ENCODE measurements at regions not wholly inside any gene's neighbourhood (a gene's known extent, or its start where the extent isn't known, plus 50 kb on each side); places are given as distances from the start of the nearest gene placed in this dataset.

DNA sequence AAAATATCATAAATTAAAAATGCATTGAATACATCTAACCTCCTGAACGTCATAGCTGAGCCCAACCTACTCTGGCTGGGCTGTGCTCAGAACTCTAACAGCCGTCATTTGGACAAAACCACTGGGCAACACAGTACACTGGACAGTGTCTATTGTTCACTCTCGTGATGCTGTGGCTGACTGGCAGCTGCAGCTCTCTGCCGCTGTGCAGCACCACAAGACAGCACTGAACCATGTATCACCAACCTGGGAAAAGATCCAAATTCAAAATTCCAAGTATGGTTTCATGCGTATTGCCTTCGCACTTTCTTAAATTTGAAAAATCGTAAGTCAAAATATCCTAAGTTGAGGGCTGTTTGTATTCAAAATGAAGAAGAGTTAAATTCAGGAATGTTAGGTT, 145.1 kb upstream of the CNTN4 start:
- WGBS = 90% methylated on average over 7 of the region's 7 CpGs
- Histone ChIP-seq H2BK5ac (ENCODE audit: low read depth, low read length, poor library complexity, severe bottlenecking) (no peak overlapping the region), H3K79me1 (replicated peaks; ENCODE audit: low read length, poor library complexity, severe bottlenecking) (no peaks in the 10 kb centered on the region), H3K18ac (ENCODE audit: low read depth in 1 of 2, low read length in 2 of 2) (no peak overlapping the region), H3K23ac (ENCODE audit: low read length in 2 of 2) (no peak overlapping the region), H3K14ac (ENCODE audit: low read length in 2 of 2) (no peak overlapping the region), H4K91ac (ENCODE audit: low read length) (no peak overlapping the region), H3K4me3 (ENCODE audit: insufficient read depth in 1 of 2, low read depth in 1 of 2, low read length in 2 of 2) (no peak overlapping the region), H3K27ac (ENCODE audit: low read length, poor library complexity, severe bottlenecking) (no peak overlapping the region), H3K4ac (ENCODE audit: low read depth in 1 of 2, low read length in 2 of 2) (no peak overlapping the region), H3K9me3 (ENCODE audit: control insufficient read depth, low read length) (peaks cover under 1% of the 10 kb centered on the region), H2BK12ac (ENCODE audit: low read length in 2 of 2) (no peak overlapping the region), H2AFZ (ENCODE audit: low read depth, low read length) (no peak overlapping the region), H4K8ac (ENCODE audit: low read length) (no peak overlapping the region), H2AK5ac (ENCODE audit: low read length, severe bottlenecking) (no peak overlapping the region), H3K36me3 (ENCODE audit: control insufficient read depth in 1 of 2, insufficient read depth in 2 of 2, low read depth in 1 of 2, low read length in 2 of 2) (no peaks in the 10 kb centered on the region), H3K4me1 (ENCODE audit: control insufficient read depth, insufficient read depth, low read depth, low read length) (peaks cover 2% of the 10 kb centered on the region), H2BK120ac (ENCODE audit: low read depth, low read length) (no peak overlapping the region), H3K27me3 (ENCODE audit: control insufficient read depth in 1 of 2, insufficient read depth in 1 of 2, low read length in 2 of 2) (no peaks in the 10 kb centered on the region), H2BK15ac (ENCODE audit: low read depth, poor library complexity, severe bottlenecking) (no peak overlapping the region), H3K9ac (ENCODE audit: low read length) (no peak overlapping the region), H3K4me2 (ENCODE audit: low read length, poor library complexity, severe bottlenecking) (no peak overlapping the region)
- no peak for DNase-seq

- no peak overlapping the region for H2BK5ac ChIP-seq (ENCODE audit: low read depth, low read length, poor library complexity, severe bottlenecking)
- no peak overlapping the region for H3K23ac ChIP-seq (ENCODE audit: low read length in 2 of 2)
- H3K4me1 ChIP-seq (ENCODE audit: control insufficient read depth, insufficient read depth, low read depth, low read length) = no peaks in the 10 kb centered on the region
- H4K91ac ChIP-seq (ENCODE audit: low read length) = no peak overlapping the region
- no peak overlapping the region for H3K4me2 ChIP-seq (ENCODE audit: low read length, poor library complexity, severe bottlenecking)
- H3K9me3 ChIP-seq (ENCODE audit: control insufficient read depth, low read length) = peaks cover 10% of the 10 kb centered on the region
- H3K9ac ChIP-seq (ENCODE audit: low read length) = no peak overlapping the region
- no peak overlapping the region for H3K4me3 ChIP-seq (ENCODE audit: insufficient read depth in 1 of 2, low read depth in 1 of 2, low read length in 2 of 2)
- H3K18ac ChIP-seq (ENCODE audit: low read depth in 1 of 2, low read length in 2 of 2) = no peak overlapping the region
- H3K4ac ChIP-seq (ENCODE audit: low read depth in 1 of 2, low read length in 2 of 2) = no peak overlapping the region
- no peaks in the 10 kb centered on the region for H3K27me3 ChIP-seq (ENCODE audit: control insufficient read depth in 1 of 2, insufficient read depth in 1 of 2, low read length in 2 of 2)
- H3K27ac ChIP-seq (ENCODE audit: low read length, poor library complexity, severe bottlenecking) = no peak overlapping the region
- no peaks in the 10 kb centered on the region for H3K79me1 ChIP-seq (replicated peaks; ENCODE audit: low read length, poor library complexity, severe bottlenecking)
- H2BK12ac ChIP-seq (ENCODE audit: low read length in 2 of 2) = no peak overlapping the region
- H2BK15ac ChIP-seq (ENCODE audit: low read depth, poor library complexity, severe bottlenecking) = no peak overlapping the region
- H2AFZ ChIP-seq (ENCODE audit: low read depth, low read length) = no peak overlapping the region
- no peak overlapping the region for H4K8ac ChIP-seq (ENCODE audit: low read length)
- no peak overlapping the region for H2BK120ac ChIP-seq (ENCODE audit: low read depth, low read length)
- H3K36me3 ChIP-seq (ENCODE audit: control insufficient read depth in 1 of 2, insufficient read depth in 2 of 2, low read depth in 1 of 2, low read length in 2 of 2) = no peaks in the 10 kb centered on the region
- no peak overlapping the region for H2AK5ac ChIP-seq (ENCODE audit: low read length, severe bottlenecking)
- no peak overlapping the region for H3K14ac ChIP-seq (ENCODE audit: low read length in 2 of 2)
- DNase-seq = no peak
Measured at GRCh38 chr3:1954632-1955031, 144.0 kb upstream of the CNTN4 start.

GRCh38 chr3:1955170-1955569, 143.5 kb upstream of the CNTN4 start:
- Histone ChIP-seq H2AK5ac (ENCODE audit: low read length, severe bottlenecking) (no peak overlapping the region), H4K91ac (ENCODE audit: low read length) (no peak overlapping the region), H3K27ac (ENCODE audit: low read length, poor library complexity, severe bottlenecking) (no peak overlapping the region), H4K8ac (ENCODE audit: low read length) (no peak overlapping the region), H2AFZ (ENCODE audit: low read depth, low read length) (no peak overlapping the region), H2BK12ac (ENCODE audit: low read length in 2 of 2) (no peak overlapping the region), H3K9me3 (ENCODE audit: control insufficient read depth, low read length) (peaks cover 10% of the 10 kb centered on the region), H3K14ac (ENCODE audit: low read length in 2 of 2) (no peak overlapping the region), H2BK15ac (ENCODE audit: low read depth, poor library complexity, severe bottlenecking) (no peak overlapping the region), H3K23ac (ENCODE audit: low read length in 2 of 2) (no peak overlapping the region), H3K18ac (ENCODE audit: low read depth in 1 of 2, low read length in 2 of 2) (no peak overlapping the region), H3K4ac (ENCODE audit: low read depth in 1 of 2, low read length in 2 of 2) (no peak overlapping the region), H2BK5ac (ENCODE audit: low read depth, low read length, poor library complexity, severe bottlenecking) (no peak overlapping the region), H3K27me3 (ENCODE audit: control insufficient read depth in 1 of 2, insufficient read depth in 1 of 2, low read length in 2 of 2) (no peaks in the 10 kb centered on the region), H3K4me3 (ENCODE audit: insufficient read depth in 1 of 2, low read depth in 1 of 2, low read length in 2 of 2) (no peak overlapping the region), H3K9ac (ENCODE audit: low read length) (no peak overlapping the region), H3K36me3 (ENCODE audit: control insufficient read depth in 1 of 2, insufficient read depth in 2 of 2, low read depth in 1 of 2, low read length in 2 of 2) (no peaks in the 10 kb centered on the region), H3K79me1 (replicated peaks; ENCODE audit: low read length, poor library complexity, severe bottlenecking) (no peaks in the 10 kb centered on the region), H3K4me2 (ENCODE audit: low read length, poor library complexity, severe bottlenecking) (no peak overlapping the region), H3K4me1 (ENCODE audit: control insufficient read depth, insufficient read depth, low read depth, low read length) (no peaks in the 10 kb centered on the region), H2BK120ac (ENCODE audit: low read depth, low read length) (no peak overlapping the region)
- DNase-seq = no peak
- WGBS = no CpG with 5 or more reads among the region's 1 CpG

- Histone ChIP-seq H3K36me3 (ENCODE audit: control insufficient read depth in 1 of 2, insufficient read depth in 2 of 2, low read depth in 1 of 2, low read length in 2 of 2) (no peaks in the 10 kb centered on the region), H3K27ac (ENCODE audit: low read length, poor library complexity, severe bottlenecking) (no peak overlapping the region), H4K91ac (ENCODE audit: low read length) (no peak overlapping the region), H2AK5ac (ENCODE audit: low read length, severe bottlenecking) (no peak overlapping the region), H3K4me2 (ENCODE audit: low read length, poor library complexity, severe bottlenecking) (no peak overlapping the region), H3K4me3 (ENCODE audit: insufficient read depth in 1 of 2, low read depth in 1 of 2, low read length in 2 of 2) (no peak overlapping the region), H3K27me3 (ENCODE audit: control insufficient read depth in 1 of 2, insufficient read depth in 1 of 2, low read length in 2 of 2) (no peaks in the 10 kb centered on the region), H4K8ac (ENCODE audit: low read length) (no peak overlapping the region), H3K4ac (ENCODE audit: low read depth in 1 of 2, low read length in 2 of 2) (no peak overlapping the region), H3K18ac (ENCODE audit: low read depth in 1 of 2, low read length in 2 of 2) (no peak overlapping the region), H3K4me1 (ENCODE audit: control insufficient read depth, insufficient read depth, low read depth, low read length) (no peaks in the 10 kb centered on the region), H2AFZ (ENCODE audit: low read depth, low read length) (no peak overlapping the region), H3K14ac (ENCODE audit: low read length in 2 of 2) (no peak overlapping the region), H3K9me3 (ENCODE audit: control insufficient read depth, low read length) (peaks cover 10% of the 10 kb centered on the region), H3K79me1 (replicated peaks; ENCODE audit: low read length, poor library complexity, severe bottlenecking) (no peaks in the 10 kb centered on the region), H2BK15ac (ENCODE audit: low read depth, poor library complexity, severe bottlenecking) (no peak overlapping the region), H2BK120ac (ENCODE audit: low read depth, low read length) (no peak overlapping the region), H3K23ac (ENCODE audit: low read length in 2 of 2) (no peak overlapping the region), H2BK12ac (ENCODE audit: low read length in 2 of 2) (no peak overlapping the region), H2BK5ac (ENCODE audit: low read depth, low read length, poor library complexity, severe bottlenecking) (no peak overlapping the region), H3K9ac (ENCODE audit: low read length) (no peak overlapping the region)
- 80% methylated on average over 2 of the region's 3 CpGs for WGBS
- no peak for DNase-seq
Measured at GRCh38 chr3:1955750-1956149, 142.9 kb upstream of the CNTN4 start.
